WI38 (cell line): ENCODE measurements at regions not wholly inside any gene's neighbourhood (a gene's known extent, or its start where the extent isn't known, plus 50 kb on each side); places are given as distances from the start of the nearest gene placed in this dataset.

ENCODE experiments used
- H3K4me3 ChIP-seq: 2 replicates; pipeline ENCODE4 v1.5.1; 2011; ENCODE audit warnings: low read depth, mild to moderate bottlenecking, control low read depth, low read length
- CTCF ChIP-seq: IDR thresholded peaks from 2 replicates; pipeline ENCODE4 v1.5.1; 2012; ENCODE audit warnings: low read depth, mild to moderate bottlenecking, control low read depth, low read length

GRCh38 chr21:28523367-28523766, 469.3 kb downstream of the LTN1 start:
- no peak for TF ChIP-seq CTCF

GRCh38 chr21:28522014-28522799, 470.5 kb downstream of the LTN1 start:
- peak; percentile 8; the same call in 1 of the 2 replicates for TF ChIP-seq CTCF
- no peak overlapping the region for H3K4me3 ChIP-seq

More at GRCh38 chr21:28523367-28523766, 469.3 kb downstream of the LTN1 start:
- no peak overlapping the region for H3K4me3 ChIP-seq

GRCh38 chr21:28518630-28519029, 474.0 kb downstream of the LTN1 start:
- TF ChIP-seq CTCF = no peak
- H3K4me3 ChIP-seq = no peak overlapping the region

GRCh38 chr21:28516991-28517592, 475.6 kb downstream of the LTN1 start:
- peak; percentile 73 for TF ChIP-seq CTCF
- H3K4me3 ChIP-seq = no peak overlapping the region

- no peak overlapping the region for H3K4me3 ChIP-seq
- TF ChIP-seq CTCF = no peak
These were observed 476.7 kb downstream of the LTN1 start for GRCh38 chr21:28516021-28516420.

GRCh38 chr21:28513428-28513827, 479.2 kb downstream of the LTN1 start:
- H3K4me3 ChIP-seq = no peak overlapping the region

More at GRCh38 chr21:28513428-28513827, 479.2 kb downstream of the LTN1 start:
- no peak for TF ChIP-seq CTCF
